Fibroblast of lung (primary cell): ENCODE measurements at regions not wholly inside any gene's neighbourhood (a gene's known extent, or its start where the extent isn't known, plus 50 kb on each side); places are given as distances from the start of the nearest gene placed in this dataset.

Source experiments
- DNase-seq, 2 donors: peaks; one replicate each; pipeline versions ENCODE4 v3.0.0 to v3.0.0-alpha.2; 2010; ENCODE audit warnings: low read depth in 2 of 2
- H2AFZ ChIP-seq: 2 replicates; pipeline ENCODE4 v1.5.1; 2012; ENCODE audit warnings: low read length, control low read depth, inconsistent platforms
- H3K27ac ChIP-seq: 2 replicates; pipeline ENCODE4 v1.5.1; 2011; ENCODE audit warnings: low read length, control low read depth; ENCODE audit not compliant: insufficient read depth
- H3K27me3 ChIP-seq: 2 replicates; pipeline ENCODE4 v1.5.1; 2011; ENCODE audit warnings: mild to moderate bottlenecking, low read length; ENCODE audit not compliant: control insufficient read depth, insufficient read depth
- H3K36me3 ChIP-seq: 2 replicates; pipeline ENCODE4 v1.5.1; 2011; ENCODE audit warnings: low read length; ENCODE audit not compliant: control insufficient read depth, insufficient read depth
- H3K4me1 ChIP-seq: 2 replicates; pipeline ENCODE4 v1.5.1; 2011; ENCODE audit warnings: low read length; ENCODE audit not compliant: control insufficient read depth, insufficient read depth; ENCODE audit errors: extremely low read depth
- H3K4me2 ChIP-seq: 2 replicates; pipeline ENCODE4 v1.5.1; 2011; ENCODE audit warnings: low read length, control low read depth; ENCODE audit not compliant: insufficient read depth; ENCODE audit errors: extremely low read depth
- H3K4me3 ChIP-seq, 4 experiments: fragments of 200-600 bp in 1 of 4; sonication (generic) in 1 of 4; replicated peaks in 1 of 4; 2 replicates each; pipeline ENCODE4 v1.5.1; 2011 to 2016; ENCODE audit warnings: low read length in 4 of 4, low read depth in 3 of 4, mild to moderate bottlenecking in 3 of 4, control low read depth in 2 of 4, inconsistent platforms in 1 of 4, mixed read lengths in 1 of 4; ENCODE audit not compliant: insufficient read depth in 1 of 4; ENCODE audit errors: control extremely low read depth in 1 of 4
- H3K79me2 ChIP-seq: 2 replicates; pipeline ENCODE4 v1.5.1; 2012; ENCODE audit warnings: mild to moderate bottlenecking, low read length, inconsistent platforms; ENCODE audit not compliant: control insufficient read depth, insufficient read depth
- H3K9ac ChIP-seq: 2 replicates; pipeline ENCODE4 v1.5.1; 2011; ENCODE audit warnings: mild to moderate bottlenecking, low read length, control low read depth; ENCODE audit not compliant: insufficient read depth
- H3K9me3 ChIP-seq: 2 replicates; pipeline ENCODE4 v1.5.1; 2012; ENCODE audit warnings: low read depth, low read length; ENCODE audit not compliant: control insufficient read depth, insufficient read depth
- H4K20me1 ChIP-seq: 2 replicates; pipeline ENCODE4 v1.5.1; 2011; ENCODE audit warnings: low read length; ENCODE audit not compliant: control insufficient read depth, insufficient read depth; ENCODE audit errors: extremely low read depth
- CTCF ChIP-seq, 2 donors: IDR thresholded peaks in 1 of 2; conservative IDR thresholded peaks in 1 of 2; 1 replicate in 1 of 2; 2 replicates in 1 of 2; pipeline ENCODE4 v1.5.1; 2011 to 2012; ENCODE audit warnings: low read length in 2 of 2, control low read depth in 1 of 2, inconsistent platforms in 1 of 2, low read depth in 1 of 2, mild to moderate bottlenecking in 1 of 2
- EZH2 ChIP-seq: IDR thresholded peaks from 2 replicates; pipeline ENCODE4 v1.5.1; 2012; ENCODE audit warnings: low read length, control low read depth, mild to moderate bottlenecking; ENCODE audit errors: missing control alignments

DNA sequence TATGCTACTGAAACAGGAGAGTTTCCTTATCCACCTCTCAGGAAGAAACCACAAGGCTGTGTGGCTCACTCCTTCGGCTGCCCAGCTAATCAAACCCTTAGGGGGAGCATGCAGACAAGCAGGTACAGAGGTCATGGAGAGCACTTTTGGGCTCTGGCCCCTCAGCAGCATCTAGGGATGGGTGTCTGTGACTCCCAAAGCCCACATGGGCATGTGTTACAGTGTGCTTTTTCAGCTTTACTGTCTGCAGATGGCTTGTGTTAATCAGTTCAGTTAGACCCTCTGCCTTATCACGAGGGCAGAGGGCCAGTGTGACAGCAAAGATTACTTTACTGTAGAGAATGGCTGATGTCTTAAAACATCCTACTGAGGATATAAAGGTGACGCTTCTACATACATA lies 447.4 kb downstream of the PCDH10 start:
- no peak overlapping the region for H2AFZ ChIP-seq
- no peak for DNase-seq
- H3K4me3 ChIP-seq, result no peak overlapping the region
- TF ChIP-seq CTCF (conservative IDR thresholded peaks at IDR 0.05 in 1 of 2, IDR thresholded peaks at IDR 0.05 in 1 of 2; ENCODE audit: low read depth in 1 of 2, low read length in 2 of 2) (no peak), EZH2 (no peak)
- no peaks in the 10 kb centered on the region for H3K79me2 ChIP-seq
- no peaks in the 10 kb centered on the region for H4K20me1 ChIP-seq
- no peak overlapping the region for H3K4me2 ChIP-seq
- no peaks in the 10 kb centered on the region for H3K9me3 ChIP-seq
- H3K9ac ChIP-seq, result no peak overlapping the region
- H3K4me1 ChIP-seq, result no peaks in the 10 kb centered on the region
- H3K36me3 ChIP-seq, result no peaks in the 10 kb centered on the region
- H3K27ac ChIP-seq, result no peak overlapping the region
- H3K27me3 ChIP-seq, result no peaks in the 10 kb centered on the region

DNA sequence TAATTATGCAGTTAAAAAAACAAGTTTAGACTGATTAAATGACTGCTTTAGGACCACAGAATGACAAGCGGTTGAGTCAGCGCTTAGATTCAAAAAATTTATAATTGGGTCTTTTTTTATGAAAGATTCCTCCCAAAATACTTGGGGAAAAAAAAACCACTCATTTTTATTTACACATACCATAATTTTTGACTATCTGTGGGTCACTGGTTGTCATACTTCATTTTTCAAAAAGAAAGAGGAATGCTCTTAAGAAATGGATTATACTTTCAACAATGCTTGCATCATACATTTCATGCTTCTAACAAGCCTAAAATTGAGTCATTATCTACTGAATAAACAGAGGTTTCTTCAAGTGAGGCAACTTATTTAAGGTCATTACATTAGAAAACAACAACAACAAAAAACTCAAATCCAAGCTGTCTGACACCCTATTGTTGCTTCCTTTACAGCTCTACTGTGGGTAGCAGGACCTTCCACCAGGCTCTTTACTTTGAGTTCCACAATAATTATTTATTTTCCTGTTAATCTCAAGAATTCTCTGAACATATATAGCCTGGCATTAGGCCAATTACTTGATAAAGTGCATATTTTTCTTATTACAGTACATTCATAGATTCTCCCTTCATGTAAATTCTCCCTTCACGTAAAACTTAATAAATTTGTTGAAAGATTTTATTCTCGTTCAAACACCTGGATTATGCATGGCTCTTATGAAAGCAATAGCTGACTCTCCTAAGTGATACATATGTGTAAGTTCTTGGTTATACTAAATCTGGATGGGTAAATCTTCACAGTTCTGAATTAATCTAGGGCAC lies 445.5 kb downstream of the PCDH10 start:
- Histone ChIP-seq H3K27ac (no peak overlapping the region), H3K4me2 (no peak overlapping the region), H3K27me3 (no peaks in the 10 kb centered on the region), H3K4me1 (no peaks in the 10 kb centered on the region), H3K36me3 (no peaks in the 10 kb centered on the region), H3K79me2 (no peaks in the 10 kb centered on the region), H3K9ac (no peak overlapping the region), H2AFZ (no peak overlapping the region), H3K4me3 (no peak overlapping the region), H4K20me1 (no peaks in the 10 kb centered on the region), H3K9me3 (no peaks in the 10 kb centered on the region)
- no peak for TF ChIP-seq CTCF (conservative IDR thresholded peaks at IDR 0.05 in 1 of 2, IDR thresholded peaks at IDR 0.05 in 1 of 2; ENCODE audit: low read depth in 1 of 2, low read length in 2 of 2)
- no peak for TF ChIP-seq EZH2
- DNase-seq, result peak; percentile 75 to 83

- Histone ChIP-seq H3K9ac (no peak overlapping the region), H3K4me2 (no peak overlapping the region), H4K20me1 (no peaks in the 10 kb centered on the region), H3K27ac (no peak overlapping the region), H3K4me3 (no peak overlapping the region), H3K27me3 (no peaks in the 10 kb centered on the region), H3K9me3 (no peaks in the 10 kb centered on the region), H3K79me2 (no peaks in the 10 kb centered on the region), H3K36me3 (no peaks in the 10 kb centered on the region), H3K4me1 (no peaks in the 10 kb centered on the region), H2AFZ (no peak overlapping the region)
- DNase-seq, result no peak
- no peak for TF ChIP-seq CTCF (conservative IDR thresholded peaks at IDR 0.05 in 1 of 2, IDR thresholded peaks at IDR 0.05 in 1 of 2; ENCODE audit: low read depth in 1 of 2, low read length in 2 of 2)
- no peak for TF ChIP-seq EZH2
Measured at GRCh38 chr4:133593764-133594163, 444.7 kb downstream of the PCDH10 start.
